HUES6 (cell line): ENCODE measurements at regions not wholly inside any gene's neighbourhood (a gene's known extent, or its start where the extent isn't known, plus 50 kb on each side); places are given as distances from the start of the nearest gene placed in this dataset.

Experiments
- H3K27ac ChIP-seq: 2 replicates; pipeline ENCODE4 v1.7.0; 2013; ENCODE audit warnings: low read depth, mild to moderate bottlenecking, low read length, inconsistent platforms
- H3K27me3 ChIP-seq: 2 replicates; pipeline ENCODE4 v1.6.1; 2013; ENCODE audit warnings: low read length; ENCODE audit not compliant: control insufficient read depth, insufficient read depth
- H3K36me3 ChIP-seq: 2 replicates; pipeline ENCODE4 v1.6.1; 2013; ENCODE audit warnings: low read length; ENCODE audit not compliant: control insufficient read depth, insufficient read depth
- H3K4me1 ChIP-seq: 2 replicates; pipeline ENCODE4 v1.6.1; 2013; ENCODE audit warnings: low read length; ENCODE audit not compliant: control insufficient read depth, insufficient read depth
- H3K4me3 ChIP-seq: 2 replicates; pipeline ENCODE4 v1.5.1; 2013; ENCODE audit warnings: low read depth, low read length
- H3K9ac ChIP-seq: one replicate; pipeline ENCODE4 v1.6.1; 2013; ENCODE audit warnings: mild to moderate bottlenecking, low read length
- H3K9me3 ChIP-seq: 2 replicates; pipeline ENCODE4 v1.6.1; 2013; ENCODE audit warnings: low read depth, low read length; ENCODE audit not compliant: control insufficient read depth, insufficient read depth

DNA sequence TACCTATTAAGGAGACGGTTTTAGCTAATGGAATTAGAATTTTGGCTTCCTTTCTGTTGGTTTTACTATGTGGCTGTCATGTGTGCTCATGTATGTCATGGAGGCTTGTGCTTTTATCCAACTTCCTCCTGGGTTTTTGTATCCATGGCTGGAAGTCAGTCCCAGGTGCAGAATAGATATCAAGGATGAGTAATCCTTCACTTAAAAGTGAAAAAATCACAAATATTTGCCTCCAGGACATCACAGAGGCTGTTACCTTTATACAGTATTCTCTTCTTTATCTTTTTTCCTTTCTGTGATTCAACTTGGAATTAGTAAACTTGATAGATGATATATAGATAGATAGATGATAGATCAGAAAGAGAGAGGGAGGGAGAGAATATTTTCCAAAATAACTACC, 706.8 kb downstream of the GALC start:
- Histone ChIP-seq H3K27ac (no peak overlapping the region), H3K9ac (no peak overlapping the region), H3K4me1 (no peaks in the 10 kb centered on the region), H3K36me3 (no peaks in the 10 kb centered on the region), H3K4me3 (no peak overlapping the region), H3K9me3 (no peaks in the 10 kb centered on the region), H3K27me3 (no peaks in the 10 kb centered on the region)

GRCh38 chr14:87285506-87285905, 707.5 kb downstream of the GALC start:
- no peaks in the 10 kb centered on the region for H3K36me3 ChIP-seq
- H3K4me1 ChIP-seq = no peaks in the 10 kb centered on the region
- no peak overlapping the region for H3K9ac ChIP-seq
- H3K27me3 ChIP-seq = no peaks in the 10 kb centered on the region
- H3K9me3 ChIP-seq = no peaks in the 10 kb centered on the region
- no peak overlapping the region for H3K27ac ChIP-seq
- no peak overlapping the region for H3K4me3 ChIP-seq

DNA sequence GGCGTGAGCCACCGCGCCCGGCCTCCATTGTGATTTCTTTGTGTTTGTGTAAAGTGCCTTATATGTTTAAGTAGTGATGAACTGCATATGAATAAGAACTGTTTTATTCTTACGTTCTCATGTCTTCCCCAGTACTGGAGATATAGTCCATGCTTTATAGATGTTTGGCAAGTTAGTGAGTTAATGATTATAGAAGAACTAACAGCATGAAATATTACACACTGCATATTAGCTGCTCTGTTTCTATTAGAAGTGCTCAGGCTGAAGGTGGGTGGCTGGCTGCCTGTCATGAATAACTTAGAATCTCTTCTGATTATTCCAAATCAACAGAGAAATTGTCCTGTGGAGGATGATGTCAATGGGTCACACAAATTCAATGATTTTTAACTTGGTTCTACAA, 709.4 kb downstream of the GALC start:
- H3K4me1 ChIP-seq = no peaks in the 10 kb centered on the region
- H3K36me3 ChIP-seq = no peaks in the 10 kb centered on the region
- H3K9me3 ChIP-seq = no peaks in the 10 kb centered on the region
- H3K4me3 ChIP-seq = no peak overlapping the region
- no peak overlapping the region for H3K27ac ChIP-seq
- H3K27me3 ChIP-seq = no peaks in the 10 kb centered on the region
- no peak overlapping the region for H3K9ac ChIP-seq

- H3K4me1 ChIP-seq = no peaks in the 10 kb centered on the region
- H3K36me3 ChIP-seq = no peaks in the 10 kb centered on the region
- no peak overlapping the region for H3K4me3 ChIP-seq
- no peak overlapping the region for H3K9ac ChIP-seq
- no peak overlapping the region for H3K27ac ChIP-seq
- no peaks in the 10 kb centered on the region for H3K27me3 ChIP-seq
- no peaks in the 10 kb centered on the region for H3K9me3 ChIP-seq
Measured at GRCh38 chr14:87282266-87282665, 710.7 kb downstream of the GALC start.

- Histone ChIP-seq H3K9me3 (no peaks in the 10 kb centered on the region), H3K27me3 (no peaks in the 10 kb centered on the region), H3K4me3 (no peak overlapping the region), H3K4me1 (no peaks in the 10 kb centered on the region), H3K9ac (no peak overlapping the region), H3K27ac (no peak overlapping the region), H3K36me3 (no peaks in the 10 kb centered on the region)
Measured at GRCh38 chr14:87278415-87278814, 714.6 kb downstream of the GALC start.

DNA sequence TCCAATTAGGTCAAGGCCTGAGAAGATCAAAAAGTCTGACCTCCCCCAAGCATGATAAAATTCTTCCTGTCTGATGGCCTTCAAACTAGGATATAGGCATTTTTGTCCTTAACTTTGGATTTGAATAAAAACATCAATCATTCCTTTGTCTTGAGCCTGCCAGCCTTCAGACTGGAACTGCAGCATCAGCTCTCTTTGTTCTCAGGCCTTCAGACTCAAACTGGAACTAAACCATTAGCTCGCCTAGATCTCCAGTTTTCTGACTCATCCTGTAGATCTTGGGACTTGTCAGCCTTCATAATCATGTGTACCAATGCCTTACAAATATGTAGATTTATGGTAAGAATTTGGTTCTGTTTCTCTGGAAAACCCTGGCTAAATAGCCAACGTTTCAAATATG, 721.7 kb downstream of the GALC start:
- no peaks in the 10 kb centered on the region for H3K27me3 ChIP-seq
- no peak overlapping the region for H3K4me3 ChIP-seq
- no peaks in the 10 kb centered on the region for H3K36me3 ChIP-seq
- H3K27ac ChIP-seq = no peak overlapping the region
- peaks cover 9% of the 10 kb centered on the region for H3K9me3 ChIP-seq
- no peak overlapping the region for H3K9ac ChIP-seq
- no peaks in the 10 kb centered on the region for H3K4me1 ChIP-seq

DNA sequence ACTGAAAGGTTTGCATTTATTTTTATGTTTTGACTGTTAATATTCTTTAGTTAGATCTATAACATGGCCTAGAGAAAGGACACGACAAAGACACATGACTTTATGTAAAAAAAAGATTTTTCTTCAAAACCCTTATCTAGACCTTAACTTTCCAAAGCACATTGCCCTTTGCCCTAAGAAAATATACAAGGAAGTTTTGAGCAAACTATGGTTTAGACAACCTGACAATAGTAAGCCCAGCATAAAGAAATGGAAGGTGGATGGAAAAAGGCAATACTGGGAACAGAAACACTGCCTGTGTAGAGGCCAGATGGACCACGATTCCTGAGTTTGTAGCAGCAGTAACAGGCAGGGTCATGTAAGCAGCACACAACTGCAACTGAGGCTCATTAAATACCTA, 724.0 kb downstream of the GALC start:
- Histone ChIP-seq H3K36me3 (no peaks in the 10 kb centered on the region), H3K27ac (no peak overlapping the region), H3K4me1 (no peaks in the 10 kb centered on the region), H3K4me3 (no peak overlapping the region), H3K9ac (no peak overlapping the region), H3K9me3 (peaks cover 15% of the 10 kb centered on the region), H3K27me3 (no peaks in the 10 kb centered on the region)

- Histone ChIP-seq H3K4me3 (no peak overlapping the region), H3K4me1 (peaks cover 6% of the 10 kb centered on the region; the same call in 1 of the 2 replicates), H3K9me3 (peaks cover 6% of the 10 kb centered on the region; the same call in 1 of the 2 replicates), H3K9ac (no peak overlapping the region), H3K27ac (no peak overlapping the region), H3K27me3 (no peaks in the 10 kb centered on the region), H3K36me3 (no peaks in the 10 kb centered on the region)
Measured at GRCh38 chr14:87264796-87265195, 728.2 kb downstream of the GALC start.

DNA sequence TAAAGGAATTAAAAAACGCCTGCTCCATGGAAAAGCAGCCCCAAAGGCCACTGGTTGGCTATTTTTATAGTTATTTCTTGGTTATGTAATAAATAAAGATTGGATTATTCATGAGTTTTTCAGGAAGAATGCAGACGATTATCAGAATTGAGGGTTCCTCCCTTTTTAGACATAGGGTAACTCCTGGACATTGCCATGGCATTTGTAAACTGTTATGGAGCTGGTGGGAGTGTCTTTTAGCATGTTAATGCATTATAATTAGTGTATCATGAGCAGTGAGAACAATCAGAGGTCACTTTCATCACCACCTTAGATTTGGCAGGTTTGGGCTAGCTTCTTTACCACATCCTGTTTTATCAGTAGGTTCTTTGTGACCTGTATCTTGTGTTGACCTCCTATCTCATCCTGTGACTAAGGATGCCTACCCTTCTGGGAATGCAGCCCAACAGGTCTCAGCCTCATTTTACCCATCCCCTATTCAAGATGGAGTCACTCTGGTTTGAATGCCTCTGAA, 728.7 kb downstream of the GALC start:
- H3K9ac ChIP-seq = no peak overlapping the region
- peaks cover 6% of the 10 kb centered on the region; the same call in 1 of the 2 replicates for H3K9me3 ChIP-seq
- H3K27me3 ChIP-seq = no peaks in the 10 kb centered on the region
- H3K4me1 ChIP-seq = peaks cover 6% of the 10 kb centered on the region; the same call in 1 of the 2 replicates
- H3K36me3 ChIP-seq = no peaks in the 10 kb centered on the region
- no peak overlapping the region for H3K4me3 ChIP-seq
- H3K27ac ChIP-seq = no peak overlapping the region

- H3K4me1 ChIP-seq = peaks cover 6% of the 10 kb centered on the region; the same call in 1 of the 2 replicates
- no peaks in the 10 kb centered on the region for H3K36me3 ChIP-seq
- no peak overlapping the region for H3K4me3 ChIP-seq
- H3K9me3 ChIP-seq = peaks cover 28% of the 10 kb centered on the region
- H3K27ac ChIP-seq = no peak overlapping the region
- H3K9ac ChIP-seq = no peak overlapping the region
- H3K27me3 ChIP-seq = no peaks in the 10 kb centered on the region
Measured at GRCh38 chr14:87261621-87262020, 731.4 kb downstream of the GALC start.

DNA sequence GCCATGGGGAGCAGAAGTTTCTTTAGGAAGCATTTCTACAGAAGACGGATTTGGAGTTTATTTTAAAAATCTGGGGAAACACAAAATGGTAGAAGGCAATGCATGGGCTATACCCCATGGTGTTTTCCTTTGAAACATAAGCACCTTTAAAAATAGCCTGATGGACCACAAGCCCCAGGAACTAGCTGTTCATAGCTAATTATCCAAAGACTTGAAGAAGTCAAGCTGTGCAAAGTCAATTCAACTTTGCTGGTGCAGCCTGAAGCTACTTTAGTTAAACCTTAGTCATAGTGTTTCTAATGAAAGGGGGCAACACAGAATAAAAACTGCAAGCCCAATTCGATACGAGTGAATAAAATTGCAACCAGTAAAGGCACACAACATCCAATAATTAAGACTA, 732.5 kb downstream of the GALC start:
- Histone ChIP-seq H3K27me3 (no peaks in the 10 kb centered on the region), H3K9ac (no peak overlapping the region), H3K4me3 (no peak overlapping the region)

GRCh38 chr14:87257421-87257820, 735.6 kb downstream of the GALC start:
- Histone ChIP-seq H3K4me1 (peaks cover 10% of the 10 kb centered on the region), H3K9ac (no peak overlapping the region), H3K27ac (no peak overlapping the region), H3K9me3 (peaks cover 29% of the 10 kb centered on the region), H3K36me3 (no peaks in the 10 kb centered on the region), H3K27me3 (no peaks in the 10 kb centered on the region), H3K4me3 (no peak overlapping the region)

More for the DNA sequence above, 732.5 kb downstream of the GALC start:
- peaks cover 35% of the 10 kb centered on the region for H3K9me3 ChIP-seq
- peaks cover 6% of the 10 kb centered on the region; the same call in 1 of the 2 replicates for H3K4me1 ChIP-seq
- H3K36me3 ChIP-seq = no peaks in the 10 kb centered on the region
- no peak overlapping the region for H3K27ac ChIP-seq
